Lower lobe of right lung (tissue), 2 donors: ENCODE measurements at regions not wholly inside any gene's neighbourhood (a gene's known extent, or its start where the extent isn't known, plus 50 kb on each side); places are given as distances from the start of the nearest gene placed in this dataset.
A peak's percentile ranks its signal among the peaks of the same experiment; 100 is the strongest.
"Not testable (repeated sequence)": the region's sequence is repeated elsewhere in the genome, so short reads cannot be mapped to it uniquely, and the experiment has no call there.

ENCODE experiments used
- ATAC-seq, 2 donors: fragments of 200-7000 bp; cut with Tn5 transposase; one replicate each; pipeline ENCODE4 v1.9.1; 2020 to 2022; ENCODE audit warnings: mild to moderate bottlenecking in 2 of 2, moderate library complexity in 2 of 2
- DNase-seq: peaks from one replicate; pipeline ENCODE4 v3.0.0-alpha.2; 2020
- H3K27ac ChIP-seq: fragments of 200-600 bp; one replicate; pipeline ENCODE4 v1.8.0; 2022
- H3K27me3 ChIP-seq: fragments of 200-600 bp; one replicate; pipeline ENCODE4 v1.8.0; 2022; ENCODE audit warnings: low read depth
- H3K36me3 ChIP-seq: fragments of 200-600 bp; one replicate; pipeline ENCODE4 v1.8.0; 2022; ENCODE audit warnings: mild to moderate bottlenecking
- H3K4me1 ChIP-seq: fragments of 200-600 bp; one replicate; pipeline ENCODE4 v1.8.0; 2022
- H3K4me3 ChIP-seq: fragments of 200-600 bp; one replicate; pipeline ENCODE4 v1.8.0; 2022; ENCODE audit warnings: mild to moderate bottlenecking
- H3K9me3 ChIP-seq: fragments of 200-600 bp; one replicate; pipeline ENCODE4 v1.8.0; 2022
- CTCF ChIP-seq: fragments of 200-600 bp; IDR thresholded peaks from one replicate; pipeline ENCODE4 v1.8.0; 2022; ENCODE audit warnings: antibody characterized with exemption, mild to moderate bottlenecking
- intact Hi-C: fragments of 100-400 bp; cut with DNase I; formaldehyde crosslinking; loops from one replicate; pipeline ENCODE4 v1.11.0; 2022
- donor health status: DM: no; HTN: yes; CAD: no; lungs with severe emphysema.

DNA sequence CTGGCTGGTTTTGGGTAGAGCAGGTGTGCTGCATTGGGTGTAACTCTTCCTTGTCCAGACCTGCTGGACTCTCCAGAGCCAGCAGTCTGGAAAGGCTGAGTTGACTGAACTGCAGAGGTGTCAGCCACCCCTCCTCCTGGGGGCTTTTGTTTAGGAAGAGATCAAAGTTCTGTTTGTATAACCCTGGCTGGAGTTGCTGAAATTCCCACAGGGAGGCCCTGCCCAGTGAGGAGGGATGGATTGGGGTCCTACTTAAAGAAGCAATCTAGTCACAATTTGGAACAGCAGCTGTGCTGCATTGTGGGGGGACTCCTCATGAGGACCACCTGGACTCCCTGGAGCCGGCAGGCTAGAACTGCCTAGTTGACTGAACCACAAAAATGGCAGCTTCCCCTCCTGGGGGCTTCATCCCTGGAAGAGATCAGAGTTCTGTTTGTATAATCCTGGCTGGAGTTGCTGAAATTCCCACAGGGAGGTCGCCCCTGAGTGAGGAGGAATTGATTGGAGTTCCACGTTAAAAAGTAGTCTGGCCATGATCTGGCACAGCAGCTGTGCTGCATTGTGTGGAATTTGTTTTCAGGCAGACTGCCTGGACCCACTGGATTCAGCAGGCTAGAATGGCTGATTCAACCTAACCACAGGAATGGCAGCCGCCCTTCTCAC lies 264.9 kb upstream of the ZC4H2 start:
- no peaks in the 10 kb centered on the region for H3K36me3 ChIP-seq
- no peak for ATAC-seq
- H3K27ac ChIP-seq: no peak overlapping the region
- no peaks in the 10 kb centered on the region for H3K4me1 ChIP-seq
- TF ChIP-seq CTCF: no peak
- DNase-seq: no peak
- intact Hi-C loops: no loop called here
- no peak overlapping the region for H3K4me3 ChIP-seq
- H3K9me3 ChIP-seq: no peaks in the 10 kb centered on the region
- H3K27me3 ChIP-seq: no peaks in the 10 kb centered on the region

- ATAC-seq: no peak
- no peaks in the 10 kb centered on the region for H3K9me3 ChIP-seq
- TF ChIP-seq CTCF: no peak
These were observed 227.3 kb upstream of the ZC4H2 start for GRCh38 chrX:65203545-65203944.

GRCh38 chrX:65196758-65197360 lies 220.6 kb upstream of the ZC4H2 start:
- no peaks in the 10 kb centered on the region for H3K9me3 ChIP-seq
- no peak overlapping the region for H3K27ac ChIP-seq
- no peaks in the 10 kb centered on the region for H3K4me1 ChIP-seq
- peak; percentile 52 to 87 for ATAC-seq
- TF ChIP-seq CTCF: no peak
- H3K4me3 ChIP-seq: no peak overlapping the region
- no peaks in the 10 kb centered on the region for H3K36me3 ChIP-seq
- intact Hi-C loops: no loop called here
- DNase-seq: peak; percentile 38
- H3K27me3 ChIP-seq: no peaks in the 10 kb centered on the region

More at GRCh38 chrX:65203545-65203944, 227.3 kb upstream of the ZC4H2 start:
- Histone ChIP-seq H3K27ac (no peak overlapping the region), H3K4me1 (no peaks in the 10 kb centered on the region), H3K27me3 (no peaks in the 10 kb centered on the region), H3K4me3 (no peak overlapping the region), H3K36me3 (no peaks in the 10 kb centered on the region)
- intact Hi-C loops: no loop called here
- DNase-seq: peak; percentile 27

GRCh38 chrX:65195621-65196020 lies 219.4 kb upstream of the ZC4H2 start:
- no peaks in the 10 kb centered on the region for H3K27me3 ChIP-seq
- no peak overlapping the region for H3K4me3 ChIP-seq
- no peak overlapping the region for H3K27ac ChIP-seq
- H3K4me1 ChIP-seq: no peaks in the 10 kb centered on the region
- intact Hi-C loops: no loop called here
- DNase-seq (no peak), ATAC-seq (peak in 1 of 2 donors; percentile 75)
- H3K36me3 ChIP-seq: no peaks in the 10 kb centered on the region
- H3K9me3 ChIP-seq: no peaks in the 10 kb centered on the region
- no peak for TF ChIP-seq CTCF

- Histone ChIP-seq H3K27ac (no peak overlapping the region), H3K9me3 (no peaks in the 10 kb centered on the region), H3K27me3 (no peaks in the 10 kb centered on the region), H3K4me3 (no peak overlapping the region), H3K36me3 (no peaks in the 10 kb centered on the region), H3K4me1 (no peaks in the 10 kb centered on the region)
- intact Hi-C loops: no loop called here
- no peak for TF ChIP-seq CTCF
- DNase-seq (no peak), ATAC-seq (no peak)
These were observed 218.3 kb upstream of the ZC4H2 start for GRCh38 chrX:65194547-65194946.

- H3K36me3 ChIP-seq, H3K4me1 ChIP-seq, ATAC-seq, intact Hi-C loops, H3K27me3 ChIP-seq, DNase-seq, H3K27ac ChIP-seq, H3K9me3 ChIP-seq, H3K4me3 ChIP-seq: not testable (repeated sequence)
These were observed 187.1 kb upstream of the ZC4H2 start for GRCh38 chrX:65163325-65163724.
